ENCODE measurements at regions not wholly inside any gene's neighbourhood (a gene's known extent, or its start where the extent isn't known, plus 50 kb on each side); places are given as distances from the start of the nearest gene placed in this dataset.

GRCh38 chr2:150271952-150272802 lies 215.3 kb downstream of the RND3 start:
- intact Hi-C loops (cut with micrococcal nuclease; ENCODE audit: unreplicated experiment), result no loop called here
- Mint-ChIP-seq H3K9me3 (ENCODE audit: low read depth, unreplicated experiment) (peaks cover 8% of the 10 kb centered on the region), H3K36me3 (ENCODE audit: insufficient read depth, unreplicated experiment) (peaks cover 5% of the 10 kb centered on the region), H3K4me1 (ENCODE audit: low read depth, unreplicated experiment) (no peaks in the 10 kb centered on the region), H3K27ac (ENCODE audit: unreplicated experiment) (no peak overlapping the region), H3K27me3 (ENCODE audit: unreplicated experiment) (no peaks in the 10 kb centered on the region), H3K4me3 (ENCODE audit: low read depth, unreplicated experiment) (no peak overlapping the region)
- BruUV-seq (replicated peaks), result no TSS peak
- no peak for DNase-seq
- CTCF ChIA-PET, result no interaction called here
- no peak for TF ChIP-seq CTCF (IDR thresholded peaks at IDR 0.05; ENCODE audit: unreplicated experiment)

- BruUV-seq (replicated peaks), result no TSS peak
- no peak for TF ChIP-seq CTCF (IDR thresholded peaks at IDR 0.05; ENCODE audit: unreplicated experiment)
- Mint-ChIP-seq H3K36me3 (ENCODE audit: insufficient read depth, unreplicated experiment) (no peaks in the 10 kb centered on the region), H3K4me3 (ENCODE audit: low read depth, unreplicated experiment) (no peak overlapping the region), H3K27ac (ENCODE audit: unreplicated experiment) (no peak overlapping the region), H3K27me3 (ENCODE audit: unreplicated experiment) (no peaks in the 10 kb centered on the region), H3K4me1 (ENCODE audit: low read depth, unreplicated experiment) (no peaks in the 10 kb centered on the region), H3K9me3 (ENCODE audit: low read depth, unreplicated experiment) (peaks cover 2% of the 10 kb centered on the region)
- intact Hi-C loops (cut with micrococcal nuclease; ENCODE audit: unreplicated experiment), result no loop called here
- no peak for DNase-seq
- CTCF ChIA-PET, result no interaction called here
Observed at GRCh38 chr2:150267651-150268415, 219.6 kb downstream of the RND3 start.

- Mint-ChIP-seq H3K36me3 (ENCODE audit: insufficient read depth, unreplicated experiment) (no peaks in the 10 kb centered on the region), H3K4me1 (ENCODE audit: low read depth, unreplicated experiment) (no peaks in the 10 kb centered on the region), H3K27me3 (ENCODE audit: unreplicated experiment) (no peaks in the 10 kb centered on the region), H3K4me3 (ENCODE audit: low read depth, unreplicated experiment) (no peak overlapping the region), H3K9me3 (ENCODE audit: low read depth, unreplicated experiment) (peaks cover 2% of the 10 kb centered on the region), H3K27ac (ENCODE audit: unreplicated experiment) (no peak overlapping the region)
- intact Hi-C loops (cut with micrococcal nuclease; ENCODE audit: unreplicated experiment), result no loop called here
- no peak for DNase-seq
- CTCF ChIA-PET, result no interaction called here
- no TSS peak for BruUV-seq (replicated peaks)
- TF ChIP-seq CTCF (IDR thresholded peaks at IDR 0.05; ENCODE audit: unreplicated experiment), result no peak
Observed at GRCh38 chr2:150266931-150267330, 220.5 kb downstream of the RND3 start.

- intact Hi-C loops (cut with micrococcal nuclease; ENCODE audit: unreplicated experiment), result no loop called here
- Mint-ChIP-seq H3K9me3 (ENCODE audit: low read depth, unreplicated experiment) (peaks cover 2% of the 10 kb centered on the region), H3K27ac (ENCODE audit: unreplicated experiment) (no peak overlapping the region), H3K4me3 (ENCODE audit: low read depth, unreplicated experiment) (no peak overlapping the region), H3K27me3 (ENCODE audit: unreplicated experiment) (no peaks in the 10 kb centered on the region), H3K4me1 (ENCODE audit: low read depth, unreplicated experiment) (no peaks in the 10 kb centered on the region), H3K36me3 (ENCODE audit: insufficient read depth, unreplicated experiment) (no peaks in the 10 kb centered on the region)
- CTCF ChIA-PET, result interaction anchor here (0.6 kb wide), 1 partner anchor 294 kb away, joined by 3 read pairs; no protein-coding TSS in a partner anchor
- no peak for DNase-seq
- BruUV-seq (replicated peaks), result no TSS peak
- TF ChIP-seq CTCF (IDR thresholded peaks at IDR 0.05; ENCODE audit: unreplicated experiment), result no peak
Observed at GRCh38 chr2:150264442-150264841, 223.0 kb downstream of the RND3 start.

Data from Calu3 (cell line).